Stimulated activated naive CD4-positive, alpha-beta T cell treated with Interleukin-2 at 50 U/mL for 16 hours (primary cell): ENCODE measurements at regions not wholly inside any gene's neighbourhood (a gene's known extent, or its start where the extent isn't known, plus 50 kb on each side); places are given as distances from the start of the nearest gene placed in this dataset.
"Not testable (repeated sequence)": the region's sequence is repeated elsewhere in the genome, so short reads cannot be mapped to it uniquely, and the experiment has no call there.

Experiments used
- DNase-seq: peaks from one replicate; lab custom pipeline; 2025; lab: John Stamatoyannopoulos, UW

DNA sequence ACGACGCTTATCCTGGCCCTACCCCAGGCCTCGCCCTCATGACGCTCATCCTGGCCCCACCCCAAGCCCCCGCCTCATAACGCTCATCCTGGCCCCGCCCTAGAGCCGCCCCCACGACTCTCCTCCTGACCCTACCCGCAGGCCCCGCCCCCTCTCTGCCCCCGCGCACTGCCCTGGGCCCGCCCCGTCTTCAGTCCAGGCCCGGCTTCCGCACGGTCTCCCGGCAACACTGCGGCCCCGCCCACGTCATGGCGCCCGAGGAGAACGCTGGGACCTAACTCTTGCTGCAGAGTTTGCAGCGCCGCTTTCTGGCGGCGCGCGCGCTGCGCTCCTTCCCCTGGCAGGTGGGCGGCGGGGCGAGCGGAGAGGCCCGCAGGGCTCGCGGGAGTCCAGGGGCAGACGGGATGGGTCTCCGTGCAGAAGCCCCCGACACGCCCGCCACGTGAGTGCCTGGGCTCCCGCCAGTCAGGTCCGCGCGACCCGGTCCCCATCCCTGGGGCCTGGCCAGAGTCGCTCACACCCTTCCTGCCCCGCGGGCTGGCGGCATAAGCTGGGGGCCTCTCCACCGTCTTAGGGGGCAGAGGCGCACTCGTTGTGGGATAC lies 52.5 kb upstream of the ROPN1B start:
- peak; percentile 100 for DNase-seq

DNA sequence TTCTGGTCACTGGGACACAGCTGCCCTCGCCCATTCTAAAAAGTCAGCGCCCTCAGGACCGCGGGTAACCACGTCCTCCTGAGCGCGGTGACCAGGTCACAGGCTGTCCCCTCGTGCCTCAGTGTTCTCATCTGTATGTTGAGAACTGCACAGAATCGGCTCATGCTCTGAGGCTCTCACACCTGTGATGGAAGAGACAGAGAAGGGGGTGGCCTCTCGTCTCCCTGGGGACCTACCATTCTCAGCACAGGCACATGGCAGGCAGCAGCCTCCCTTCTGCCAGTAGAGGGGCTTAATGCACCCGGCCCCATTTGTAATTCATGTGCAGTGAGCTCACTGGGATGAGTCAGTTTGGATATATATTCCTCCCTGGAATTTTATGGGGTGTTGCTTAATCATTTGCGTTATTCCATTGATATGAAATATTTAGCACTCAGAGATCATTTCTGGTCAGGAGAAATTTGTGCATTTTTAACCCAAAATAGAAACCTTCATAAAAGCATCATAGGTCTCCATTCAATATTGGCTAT lies 51.9 kb upstream of the ROPN1B start:
- DNase-seq = peak; percentile 5

DNA sequence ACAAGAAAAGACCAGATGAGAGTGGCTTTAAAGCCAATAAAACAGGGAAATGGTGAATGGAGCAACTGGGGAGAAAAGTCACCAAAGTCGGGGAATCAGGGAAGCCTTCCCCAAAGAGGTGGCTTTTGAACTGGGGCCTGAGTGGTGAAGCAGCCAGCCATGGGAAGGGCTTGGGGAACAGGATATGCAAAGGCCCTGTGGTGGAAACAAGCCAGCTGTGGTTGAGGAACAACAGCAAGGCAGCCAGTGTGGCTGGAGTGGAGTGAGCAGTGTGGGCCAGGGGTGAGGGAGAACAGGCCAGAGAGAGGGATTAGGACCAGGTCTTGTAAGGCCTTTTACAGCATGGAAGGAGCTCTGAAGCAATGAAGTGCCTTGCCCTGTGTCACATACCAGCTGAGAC lies 51.0 kb upstream of the ROPN1B start:
- not testable (repeated sequence) for DNase-seq

DNA sequence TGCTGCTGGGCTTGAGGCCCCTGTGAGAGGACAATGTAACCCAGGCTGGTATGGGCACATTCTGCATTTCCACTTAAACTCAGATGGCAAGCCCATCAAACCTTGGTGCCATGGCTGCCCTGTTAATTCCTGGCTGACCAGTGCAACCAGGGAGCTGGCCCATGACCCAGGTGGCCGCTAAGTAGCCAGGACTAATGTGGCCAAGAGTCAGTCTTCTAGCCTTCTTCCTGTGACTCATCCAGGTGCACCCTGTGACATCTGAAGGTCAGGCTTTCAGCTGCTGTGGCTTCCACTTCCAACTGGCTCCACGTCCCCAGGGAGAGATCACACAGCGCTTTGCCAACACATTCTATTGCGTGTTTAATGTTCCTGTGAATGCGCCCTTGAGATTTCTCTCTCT lies 50.5 kb upstream of the ROPN1B start:
- not testable (repeated sequence) for DNase-seq

DNA sequence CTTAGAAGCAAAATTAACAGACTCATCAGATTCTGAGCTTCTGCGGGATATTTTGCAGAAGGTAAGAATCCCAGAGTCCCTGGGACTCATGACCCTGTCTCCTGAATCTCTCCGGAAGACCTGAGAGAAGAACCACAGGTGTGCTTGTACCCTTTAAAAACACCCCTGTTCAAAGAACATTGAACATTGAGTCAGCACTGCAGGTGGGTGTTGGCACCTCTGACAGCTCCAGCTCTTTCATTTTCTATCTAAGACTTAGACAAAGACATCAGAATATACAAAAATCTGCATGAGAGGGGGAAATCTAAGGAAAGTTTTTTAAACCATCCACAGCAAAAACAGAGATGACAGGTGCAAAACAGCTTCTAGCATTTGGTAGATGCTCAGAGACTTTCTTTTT lies 50.1 kb upstream of the ROPN1B start:
- not testable (repeated sequence) for DNase-seq
